ENCODE measurements at regions not wholly inside any gene's neighbourhood (a gene's known extent, or its start where the extent isn't known, plus 50 kb on each side); places are given as distances from the start of the nearest gene placed in this dataset.

DNA sequence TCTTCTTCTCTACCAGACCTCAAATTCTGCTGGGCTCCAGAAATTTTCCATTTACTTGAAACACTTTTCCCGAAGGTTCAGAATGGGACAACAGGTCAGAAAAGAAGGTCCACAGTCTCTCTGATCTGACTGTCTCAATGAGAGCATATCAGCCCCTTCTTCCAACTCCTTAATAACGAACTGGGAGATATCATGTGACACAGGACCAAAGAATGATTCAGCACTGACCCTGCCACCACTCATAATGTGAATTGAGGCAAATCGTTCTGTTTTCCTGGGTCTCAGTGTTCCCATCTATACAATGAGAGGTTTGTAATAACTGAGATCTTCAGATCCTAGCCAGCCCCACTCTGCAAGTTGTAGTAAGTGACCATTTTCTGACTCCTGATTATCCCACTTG is 500.5 kb downstream of the NTRK3 start:
- no peak for ATAC-seq (ENCODE audit: low read depth)
- Histone ChIP-seq H3K36me3 (ENCODE audit: low read depth) (no peaks in the 10 kb centered on the region), H3K27me3 (ENCODE audit: insufficient read depth, poor library complexity, severe bottlenecking) (no peaks in the 10 kb centered on the region), H3K4me3 (ENCODE audit: severe bottlenecking) (no peak overlapping the region), H3K9me3 (ENCODE audit: severe bottlenecking) (no peaks in the 10 kb centered on the region), H3K27ac (ENCODE audit: poor library complexity, severe bottlenecking) (no peak overlapping the region), H3K4me1 (ENCODE audit: insufficient read depth, poor library complexity, severe bottlenecking) (peaks cover 17% of the 10 kb centered on the region)
- TF ChIP-seq, protein P1, sequence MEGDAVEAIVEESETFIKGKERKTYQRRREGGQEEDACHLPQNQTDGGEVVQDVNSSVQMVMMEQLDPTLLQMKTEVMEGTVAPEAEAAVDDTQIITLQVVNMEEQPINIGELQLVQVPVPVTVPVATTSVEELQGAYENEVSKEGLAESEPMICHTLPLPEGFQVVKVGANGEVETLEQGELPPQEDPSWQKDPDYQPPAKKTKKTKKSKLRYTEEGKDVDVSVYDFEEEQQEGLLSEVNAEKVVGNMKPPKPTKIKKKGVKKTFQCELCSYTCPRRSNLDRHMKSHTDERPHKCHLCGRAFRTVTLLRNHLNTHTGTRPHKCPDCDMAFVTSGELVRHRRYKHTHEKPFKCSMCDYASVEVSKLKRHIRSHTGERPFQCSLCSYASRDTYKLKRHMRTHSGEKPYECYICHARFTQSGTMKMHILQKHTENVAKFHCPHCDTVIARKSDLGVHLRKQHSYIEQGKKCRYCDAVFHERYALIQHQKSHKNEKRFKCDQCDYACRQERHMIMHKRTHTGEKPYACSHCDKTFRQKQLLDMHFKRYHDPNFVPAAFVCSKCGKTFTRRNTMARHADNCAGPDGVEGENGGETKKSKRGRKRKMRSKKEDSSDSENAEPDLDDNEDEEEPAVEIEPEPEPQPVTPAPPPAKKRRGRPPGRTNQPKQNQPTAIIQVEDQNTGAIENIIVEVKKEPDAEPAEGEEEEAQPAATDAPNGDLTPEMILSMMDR (IDR thresholded peaks at IDR 0.05; ENCODE audit: poor library complexity, severe bottlenecking): no peak
- DNase-seq (ENCODE audit: low spot score): no peak

DNA sequence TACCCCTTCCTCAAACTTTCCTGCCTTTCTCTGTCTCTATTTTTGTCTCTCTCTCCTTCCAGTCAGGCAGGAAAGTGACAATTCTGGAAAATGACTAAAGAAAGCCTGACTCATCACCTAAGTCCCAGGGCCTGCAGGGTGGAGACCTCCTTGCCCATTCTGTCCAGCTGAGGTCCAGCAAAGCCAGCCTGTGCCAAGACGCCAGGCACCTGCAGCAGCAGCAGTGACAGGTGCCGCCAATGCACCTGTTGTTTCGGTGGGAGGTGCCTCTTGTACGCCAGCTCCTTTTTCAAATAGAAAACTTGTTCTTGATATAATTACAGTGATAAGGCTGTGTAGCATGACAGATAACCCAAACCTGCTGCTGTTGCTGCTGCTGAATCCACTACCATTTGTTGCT is 501.3 kb downstream of the NTRK3 start:
- no peaks in the 10 kb centered on the region for H3K27me3 ChIP-seq (ENCODE audit: insufficient read depth, poor library complexity, severe bottlenecking)
- no peak overlapping the region for H3K4me3 ChIP-seq (ENCODE audit: severe bottlenecking)
- no peak for DNase-seq (ENCODE audit: low spot score)
- no peak for ATAC-seq (ENCODE audit: low read depth)
- TF ChIP-seq, protein P1 (IDR thresholded peaks at IDR 0.05; ENCODE audit: poor library complexity, severe bottlenecking): no peak
- no peaks in the 10 kb centered on the region for H3K9me3 ChIP-seq (ENCODE audit: severe bottlenecking)
- no peaks in the 10 kb centered on the region for H3K36me3 ChIP-seq (ENCODE audit: low read depth)
- H3K4me1 ChIP-seq (ENCODE audit: insufficient read depth, poor library complexity, severe bottlenecking): peaks cover 17% of the 10 kb centered on the region
- H3K27ac ChIP-seq (ENCODE audit: poor library complexity, severe bottlenecking): no peak overlapping the region

DNA sequence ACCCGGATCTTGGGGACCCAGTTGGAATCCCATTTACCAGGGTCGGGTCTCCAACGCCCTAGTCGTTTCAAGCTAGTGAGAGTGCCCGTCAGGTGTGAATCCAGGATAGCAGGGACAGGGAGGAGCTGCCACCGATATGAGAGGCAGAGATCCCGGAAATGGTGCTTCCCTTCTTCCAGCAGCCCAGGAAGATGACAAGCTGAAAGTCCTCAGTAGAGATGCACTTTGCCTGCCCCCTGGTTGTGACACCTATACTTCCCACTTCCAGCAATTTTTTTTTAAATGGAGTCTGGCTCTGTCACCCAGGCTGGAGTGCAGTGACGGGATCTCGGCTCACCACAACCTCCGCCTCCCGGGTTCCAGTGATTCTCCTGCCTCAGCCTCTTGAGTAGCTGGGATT is 503.0 kb downstream of the NTRK3 start:
- H3K4me1 ChIP-seq (ENCODE audit: insufficient read depth, poor library complexity, severe bottlenecking): peaks cover 17% of the 10 kb centered on the region
- H3K4me3 ChIP-seq (ENCODE audit: severe bottlenecking): no peak overlapping the region
- no peaks in the 10 kb centered on the region for H3K27me3 ChIP-seq (ENCODE audit: insufficient read depth, poor library complexity, severe bottlenecking)
- no peaks in the 10 kb centered on the region for H3K9me3 ChIP-seq (ENCODE audit: severe bottlenecking)
- TF ChIP-seq, protein P1 (IDR thresholded peaks at IDR 0.05; ENCODE audit: poor library complexity, severe bottlenecking): no peak
- H3K36me3 ChIP-seq (ENCODE audit: low read depth): no peaks in the 10 kb centered on the region
- DNase-seq (ENCODE audit: low spot score): no peak
- peak overlapping the region; percentile 67 for H3K27ac ChIP-seq (ENCODE audit: poor library complexity, severe bottlenecking)
- no peak for ATAC-seq (ENCODE audit: low read depth)

DNA sequence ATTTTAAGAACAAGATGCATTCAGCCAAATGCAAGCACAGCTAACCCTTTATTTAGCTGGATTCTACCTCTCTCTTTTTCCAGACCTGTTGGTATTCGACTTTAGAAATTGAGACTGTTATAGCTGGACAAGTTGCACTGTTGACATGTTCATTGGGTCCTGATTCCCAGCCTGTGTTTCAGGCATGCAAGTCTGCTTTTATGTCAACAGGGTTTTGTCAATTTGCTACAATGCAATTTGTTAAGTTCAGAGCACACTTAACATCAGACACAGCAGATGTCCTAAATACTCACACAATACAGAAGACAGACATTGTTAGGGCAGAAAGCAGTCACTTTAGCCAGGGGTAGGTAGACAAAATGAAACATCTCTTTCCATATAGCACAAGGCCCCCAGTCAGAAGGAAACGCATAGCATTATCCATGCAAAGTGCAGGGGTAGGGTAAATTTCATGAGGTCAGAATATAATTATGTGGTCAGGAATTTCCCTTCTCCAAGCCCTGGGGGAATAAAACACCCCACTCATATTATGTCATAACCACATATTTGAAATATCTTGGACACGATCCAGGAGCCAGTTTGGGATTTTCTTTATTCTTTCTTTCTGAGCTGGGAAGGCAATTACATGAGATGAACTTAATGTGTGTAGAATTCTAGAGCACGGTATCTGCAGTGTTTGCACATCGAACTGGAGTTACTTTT is 504.1 kb downstream of the NTRK3 start:
- peak; percentile 96 for ATAC-seq (ENCODE audit: low read depth)
- no peak for DNase-seq (ENCODE audit: low spot score)
- TF ChIP-seq, protein P1 (IDR thresholded peaks at IDR 0.05; ENCODE audit: poor library complexity, severe bottlenecking): no peak
- Histone ChIP-seq H3K9me3 (ENCODE audit: severe bottlenecking) (no peaks in the 10 kb centered on the region), H3K4me1 (ENCODE audit: insufficient read depth, poor library complexity, severe bottlenecking) (peaks cover 17% of the 10 kb centered on the region), H3K27ac (ENCODE audit: poor library complexity, severe bottlenecking) (peak overlapping the region; percentile 67), H3K4me3 (ENCODE audit: severe bottlenecking) (no peak overlapping the region), H3K27me3 (ENCODE audit: insufficient read depth, poor library complexity, severe bottlenecking) (no peaks in the 10 kb centered on the region), H3K36me3 (ENCODE audit: low read depth) (no peaks in the 10 kb centered on the region)

DNA sequence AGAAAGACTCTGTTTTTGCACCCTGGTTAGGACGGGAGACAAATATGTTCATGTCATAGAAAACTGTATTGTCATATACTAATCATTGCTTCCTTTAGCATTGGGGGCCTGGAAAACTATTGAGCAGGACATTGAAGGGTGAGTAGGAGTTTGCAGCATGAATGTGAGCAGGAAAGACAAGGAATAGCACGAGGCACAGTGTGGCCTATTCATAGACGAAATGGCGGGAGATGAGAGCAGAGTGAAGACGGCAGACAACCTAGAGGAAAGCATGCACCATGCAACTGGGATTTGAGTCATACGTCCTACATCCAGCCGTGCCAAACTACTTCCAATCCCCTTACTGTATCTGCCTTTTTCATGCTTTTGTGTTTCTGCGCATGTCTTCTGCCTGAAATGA is 508.1 kb downstream of the NTRK3 start:
- TF ChIP-seq, protein P1 (IDR thresholded peaks at IDR 0.05; ENCODE audit: poor library complexity, severe bottlenecking): no peak
- Histone ChIP-seq H3K4me1 (ENCODE audit: insufficient read depth, poor library complexity, severe bottlenecking) (peaks cover 17% of the 10 kb centered on the region), H3K27ac (ENCODE audit: poor library complexity, severe bottlenecking) (no peak overlapping the region), H3K36me3 (ENCODE audit: low read depth) (no peaks in the 10 kb centered on the region), H3K27me3 (ENCODE audit: insufficient read depth, poor library complexity, severe bottlenecking) (no peaks in the 10 kb centered on the region), H3K4me3 (ENCODE audit: severe bottlenecking) (no peak overlapping the region), H3K9me3 (ENCODE audit: severe bottlenecking) (no peaks in the 10 kb centered on the region)
- ATAC-seq (ENCODE audit: low read depth): no peak
- no peak for DNase-seq (ENCODE audit: low spot score)

Data from RWPE2 (cell line).